Hypothalamus (tissue), 51 donors: ENCODE measurements at regions not wholly inside any gene's neighbourhood (a gene's known extent, or its start where the extent isn't known, plus 50 kb on each side); places are given as distances from the start of the nearest gene placed in this dataset.
A peak's percentile ranks its signal among the peaks of the same experiment; 100 is the strongest.

Source experiments
- DNase-seq, 51 donors: peaks; one replicate each; lab custom pipeline; 2025; lab: John Stamatoyannopoulos, UW

DNA sequence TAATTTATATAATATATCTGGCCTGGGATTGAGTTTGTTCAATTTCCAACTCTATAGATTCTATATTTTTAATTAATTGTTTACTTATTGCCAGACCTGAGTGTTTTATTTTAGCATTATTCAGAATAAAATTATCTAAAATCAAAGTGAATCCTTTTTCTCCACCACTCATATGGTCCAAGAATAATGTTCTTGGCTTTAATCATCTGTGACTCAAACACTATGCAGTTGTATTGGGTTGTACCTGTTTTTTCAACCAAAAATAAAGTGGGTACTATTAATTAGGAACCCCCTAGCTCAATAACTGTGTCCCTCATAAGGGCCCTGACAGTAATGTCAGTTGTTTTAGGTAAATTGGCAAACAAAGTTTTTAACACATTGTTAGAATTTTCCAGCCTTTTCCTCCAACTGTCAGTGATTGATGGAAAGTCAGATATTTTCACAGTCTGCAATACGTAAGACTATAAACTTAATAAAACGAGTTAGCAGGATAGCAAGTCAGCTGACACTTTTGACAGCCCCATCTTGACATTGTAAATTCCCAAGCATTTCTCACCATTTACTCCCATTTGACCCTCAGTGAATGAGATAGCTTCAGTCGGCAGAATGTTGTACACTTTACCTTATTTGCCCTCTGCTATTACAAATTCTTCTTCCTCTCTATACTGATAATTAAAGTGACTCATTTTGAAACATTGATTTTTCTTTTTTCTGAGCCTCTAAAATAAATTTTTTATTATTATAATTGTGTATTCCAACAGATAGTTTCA is 587.4 kb downstream of the METTL4 start:
- DNase-seq, result no peak

DNA sequence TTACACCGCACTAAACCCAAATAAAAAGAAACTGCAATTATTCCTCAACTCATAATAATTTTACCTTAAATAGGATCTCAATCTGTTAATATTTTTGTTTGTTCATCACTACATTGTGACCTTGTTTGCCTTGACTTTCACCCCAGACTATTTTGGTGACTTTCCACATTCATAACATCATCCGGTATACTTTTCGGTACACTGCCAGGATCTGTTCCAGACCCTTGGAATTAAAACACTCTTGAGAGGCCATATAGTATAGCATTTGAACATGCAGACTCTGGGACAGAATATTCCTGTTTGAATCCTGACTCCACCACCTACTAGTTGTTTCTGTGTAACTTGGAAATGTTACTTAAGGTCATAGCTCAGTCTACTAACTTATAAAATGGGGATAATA is 577.4 kb downstream of the METTL4 start:
- DNase-seq, result no peak

DNA sequence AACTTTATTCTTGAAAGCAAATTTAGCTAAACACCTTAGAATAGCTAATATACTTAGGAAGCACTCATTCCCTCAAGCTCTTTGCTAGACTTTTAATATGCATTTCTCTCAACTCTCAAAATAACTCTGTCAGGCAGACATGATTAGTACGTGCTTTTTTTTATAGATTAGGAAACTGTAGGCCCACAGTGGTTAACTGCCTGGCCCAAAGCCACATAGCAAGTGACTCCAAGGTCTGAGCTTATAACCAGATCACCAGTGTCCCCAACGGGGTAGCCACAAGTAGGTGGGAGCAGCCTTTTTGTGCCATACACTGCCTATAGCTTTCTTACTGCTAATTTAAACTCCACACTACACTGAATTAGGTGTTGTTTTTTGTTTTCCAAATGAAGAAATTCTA is 576.8 kb downstream of the METTL4 start:
- DNase-seq, result no peak

DNA sequence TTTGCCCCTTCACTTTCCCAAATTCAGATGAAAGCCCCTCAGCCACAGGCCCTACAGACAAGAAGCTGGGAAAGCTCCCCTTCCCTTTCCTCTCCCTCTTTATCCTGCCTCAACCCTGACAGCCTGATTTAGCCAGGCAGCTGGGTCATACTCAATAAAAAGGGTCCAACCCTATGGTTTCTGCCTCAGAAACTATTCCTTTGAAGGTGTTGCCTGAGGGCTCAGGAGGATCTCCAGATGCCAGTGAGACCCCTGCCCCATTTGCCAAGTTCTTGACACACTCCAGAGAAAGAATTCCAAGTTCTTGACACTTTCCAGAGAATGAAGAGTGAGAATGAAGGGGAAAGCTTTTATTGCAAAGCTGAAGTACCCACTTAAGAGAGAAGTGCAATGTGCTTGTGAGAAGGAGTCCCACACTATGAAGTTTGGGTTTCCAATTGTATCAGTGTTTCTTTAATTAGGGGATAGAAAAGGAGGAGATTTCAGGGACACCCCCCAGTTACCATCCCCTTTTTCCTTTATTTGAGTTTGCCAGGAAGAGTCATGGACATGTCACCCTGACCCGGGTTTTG is 576.2 kb downstream of the METTL4 start:
- DNase-seq, result no peak

GRCh38 chr18:1998121-1998520 is 573.2 kb downstream of the METTL4 start:
- no peak for DNase-seq

DNA sequence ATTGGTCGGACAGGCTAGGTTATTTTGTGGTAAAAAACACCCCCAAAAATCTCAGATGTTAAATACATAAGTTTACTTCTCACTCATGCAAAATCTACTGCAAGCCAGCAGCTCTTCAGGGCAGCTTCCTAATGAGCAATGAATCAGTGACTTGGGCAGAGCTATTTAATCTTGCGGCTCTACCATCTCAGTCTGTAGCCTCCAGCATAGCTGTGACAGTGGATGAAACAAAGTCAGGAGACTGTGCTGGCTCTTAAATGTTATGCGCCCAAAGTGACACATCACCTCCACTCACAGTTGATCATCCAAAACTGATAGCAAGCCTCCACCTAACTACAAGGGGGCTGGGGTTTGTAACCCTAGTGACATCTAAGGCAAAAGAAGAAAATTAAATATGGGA is 571.9 kb downstream of the METTL4 start:
- DNase-seq, result no peak

GRCh38 chr18:2002151-2002550 is 569.2 kb downstream of the METTL4 start:
- DNase-seq, result peak in 1 of 51 donors; percentile 0

GRCh38 chr18:2002604-2003003 is 568.7 kb downstream of the METTL4 start:
- DNase-seq, result no peak

- DNase-seq, result no peak
Observed at GRCh38 chr18:2009942-2010697, 561.2 kb downstream of the METTL4 start.

DNA sequence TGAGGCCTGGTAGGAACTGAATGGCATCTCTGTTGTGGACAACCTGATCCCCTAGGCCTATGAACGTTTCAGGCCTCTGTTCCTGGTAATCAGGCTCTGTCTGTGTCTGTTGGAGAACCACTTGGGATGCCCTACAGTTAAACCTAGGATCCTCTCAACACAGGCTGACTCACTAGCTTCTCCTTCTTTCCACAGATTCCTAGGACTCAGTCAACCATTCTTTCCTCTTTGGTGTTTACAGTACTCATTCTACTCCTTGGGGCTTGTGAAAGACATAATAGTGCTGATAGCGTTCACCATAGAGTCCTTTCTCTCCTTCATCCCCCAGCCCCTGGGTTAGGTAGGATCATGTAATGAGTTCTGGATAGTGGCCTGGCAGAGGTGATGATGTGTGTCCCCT is 544.3 kb downstream of the METTL4 start:
- no peak for DNase-seq

- DNase-seq, result no peak
Observed at GRCh38 chr18:2027756-2028155, 543.5 kb downstream of the METTL4 start.

DNA sequence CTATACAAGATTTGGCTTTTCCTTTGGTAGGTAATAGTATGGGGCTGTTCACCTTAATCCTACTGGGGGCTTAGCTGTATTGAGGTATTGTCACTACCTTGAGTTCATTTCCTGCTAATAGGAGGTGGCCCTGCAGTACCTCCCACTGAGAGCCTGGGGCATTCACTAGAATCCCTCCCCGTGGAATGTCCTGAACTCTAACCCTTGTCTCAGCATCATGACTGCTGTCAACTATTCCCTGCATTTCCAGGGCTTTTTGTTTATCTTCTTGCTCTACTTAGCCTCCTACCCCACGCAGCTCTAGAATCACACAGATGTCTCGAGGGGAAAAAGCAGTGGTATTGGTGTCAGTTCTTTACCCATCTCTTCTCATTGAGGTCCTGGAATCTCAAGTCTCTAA is 542.3 kb downstream of the METTL4 start:
- no peak for DNase-seq

- DNase-seq, result no peak
Observed at GRCh38 chr18:2030647-2031046, 540.7 kb downstream of the METTL4 start.

GRCh38 chr18:2032036-2032435 is 539.3 kb downstream of the METTL4 start:
- DNase-seq, result no peak

GRCh38 chr18:2035056-2035455 is 536.2 kb downstream of the METTL4 start:
- DNase-seq, result no peak

- no peak for DNase-seq
Observed at GRCh38 chr18:2036086-2036485, 535.2 kb downstream of the METTL4 start.

DNA sequence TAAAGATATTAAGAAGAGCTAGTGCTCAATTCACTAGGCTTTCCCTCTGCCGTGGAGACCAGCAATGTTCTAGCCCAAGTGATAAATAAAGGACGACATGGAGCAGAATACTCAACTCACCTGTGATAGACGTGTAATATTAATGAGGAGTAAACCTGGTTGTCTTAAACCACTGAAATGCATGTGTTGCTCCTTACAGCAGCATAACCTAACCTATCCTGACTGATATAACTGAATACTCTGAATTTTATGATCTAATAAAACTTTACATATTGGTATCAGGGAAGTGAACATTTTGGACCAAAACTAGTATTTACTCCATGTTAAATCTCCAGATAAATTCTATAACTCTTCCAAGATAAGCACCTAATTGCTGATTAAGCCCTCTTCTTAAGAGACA is 531.0 kb downstream of the METTL4 start:
- no peak for DNase-seq

- no peak for DNase-seq
Observed at GRCh38 chr18:2049986-2050385, 521.3 kb downstream of the METTL4 start.

DNA sequence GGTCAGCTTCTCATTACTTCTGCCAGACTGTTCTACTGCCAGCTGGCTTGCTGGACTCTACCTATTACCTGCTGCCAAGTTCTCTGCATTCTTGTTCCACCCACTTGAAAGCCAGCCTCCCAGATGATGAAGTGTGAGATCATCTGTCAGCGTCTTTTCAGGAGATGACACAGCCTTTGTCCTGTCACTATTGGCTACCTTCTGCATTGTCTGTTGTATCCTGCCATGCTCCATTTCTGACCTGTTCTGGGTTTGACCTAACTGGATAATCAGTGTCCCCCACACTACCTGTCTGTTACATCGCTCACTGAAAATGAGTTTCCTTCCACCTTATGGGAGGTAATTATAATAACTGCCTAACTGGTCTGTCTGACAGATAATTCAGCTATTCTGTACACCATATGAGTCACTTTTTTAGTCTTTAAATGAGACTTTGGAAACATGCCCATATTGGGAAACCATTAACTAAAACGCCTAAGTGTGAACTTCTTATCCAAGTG is 520.6 kb downstream of the METTL4 start:
- DNase-seq, result no peak

GRCh38 chr18:2053490-2054089 is 517.7 kb downstream of the METTL4 start:
- DNase-seq, result no peak

DNA sequence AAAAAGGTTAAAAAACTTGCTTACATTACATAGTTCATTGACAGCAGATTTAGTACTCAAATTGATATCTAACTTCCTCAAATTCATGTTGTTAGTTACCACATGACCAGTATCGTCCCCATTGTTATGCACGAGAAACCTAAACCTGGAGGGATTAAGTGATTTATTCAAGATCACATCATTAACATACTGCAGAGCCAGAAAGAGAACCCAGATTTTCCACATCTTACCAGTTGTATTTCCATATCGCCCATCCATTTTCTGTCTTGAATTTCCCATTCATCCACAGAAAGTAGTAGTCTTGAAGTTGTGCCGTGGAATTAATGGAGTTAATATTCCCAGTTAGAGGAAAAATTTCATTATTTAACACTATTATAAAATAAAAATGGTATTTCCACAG is 512.0 kb downstream of the METTL4 start:
- no peak for DNase-seq
